ENCODE measurements at regions not wholly inside any gene's neighbourhood (a gene's known extent, or its start where the extent isn't known, plus 50 kb on each side); places are given as distances from the start of the nearest gene placed in this dataset.

GRCh38 chr11:42195289-42196013 lies 736.0 kb upstream of the LRRC4C start:
- WGBS, result 35% methylated on average over 3 of the region's 3 CpGs
- Histone ChIP-seq H3K27me3 (no peaks in the 10 kb centered on the region), H3K9me3 (no peaks in the 10 kb centered on the region), H3K4me1 (no peaks in the 10 kb centered on the region), H3K27ac (no peak overlapping the region), H3K36me3 (no peaks in the 10 kb centered on the region), H3K4me3 (no peak overlapping the region)
- no peak for DNase-seq (ENCODE audit: low spot score in 2 of 2)
- TF ChIP-seq CTCF (IDR thresholded peaks at IDR 0.05) (no peak), EP300 (IDR thresholded peaks at IDR 0.05) (no peak), POLR2A (IDR thresholded peaks at IDR 0.05) (no peak), POLR2AphosphoS5 (IDR thresholded peaks at IDR 0.05) (no peak)

GRCh38 chr11:42200311-42200710 lies 740.9 kb upstream of the LRRC4C start:
- 73% methylated on average over 6 of the region's 6 CpGs for WGBS
- TF ChIP-seq EP300 (IDR thresholded peaks at IDR 0.05) (no peak), POLR2A (IDR thresholded peaks at IDR 0.05) (no peak), CTCF (IDR thresholded peaks at IDR 0.05) (no peak), POLR2AphosphoS5 (IDR thresholded peaks at IDR 0.05) (no peak)
- Histone ChIP-seq H3K4me1 (no peaks in the 10 kb centered on the region), H3K27ac (no peak overlapping the region), H3K36me3 (no peaks in the 10 kb centered on the region), H3K9me3 (no peaks in the 10 kb centered on the region), H3K4me3 (no peak overlapping the region), H3K27me3 (no peaks in the 10 kb centered on the region)
- DNase-seq (ENCODE audit: low spot score in 2 of 2), result no peak

- H3K4me1 ChIP-seq, result no peaks in the 10 kb centered on the region
- 91% methylated on average over 6 of the region's 6 CpGs for WGBS
- DNase-seq (ENCODE audit: low spot score in 2 of 2), result no peak
- H3K4me3 ChIP-seq, result no peak overlapping the region
- no peaks in the 10 kb centered on the region for H3K9me3 ChIP-seq
- no peaks in the 10 kb centered on the region for H3K27me3 ChIP-seq
- H3K36me3 ChIP-seq, result no peaks in the 10 kb centered on the region
- H3K27ac ChIP-seq, result no peak overlapping the region
- no peak for TF ChIP-seq EP300 (IDR thresholded peaks at IDR 0.05)
- TF ChIP-seq POLR2A (IDR thresholded peaks at IDR 0.05), result no peak
- no peak for TF ChIP-seq CTCF (IDR thresholded peaks at IDR 0.05)
- no peak for TF ChIP-seq POLR2AphosphoS5 (IDR thresholded peaks at IDR 0.05)
Observed at GRCh38 chr11:42201603-42202148, 742.2 kb upstream of the LRRC4C start.

GRCh38 chr11:42205518-42205917 lies 746.1 kb upstream of the LRRC4C start:
- no peak for DNase-seq (ENCODE audit: low spot score in 2 of 2)
- 67% methylated on average over 1 of the region's 1 CpG for WGBS
- no peaks in the 10 kb centered on the region for H3K36me3 ChIP-seq
- H3K27me3 ChIP-seq, result no peaks in the 10 kb centered on the region
- no peaks in the 10 kb centered on the region for H3K4me1 ChIP-seq
- no peak for TF ChIP-seq CTCF (IDR thresholded peaks at IDR 0.05)
- no peak for TF ChIP-seq POLR2AphosphoS5 (IDR thresholded peaks at IDR 0.05)
- no peak for TF ChIP-seq EP300 (IDR thresholded peaks at IDR 0.05)
- no peak for TF ChIP-seq POLR2A (IDR thresholded peaks at IDR 0.05)
- H3K27ac ChIP-seq, result no peak overlapping the region
- no peak overlapping the region for H3K4me3 ChIP-seq
- no peaks in the 10 kb centered on the region for H3K9me3 ChIP-seq

- Histone ChIP-seq H3K9me3 (peaks cover 2% of the 10 kb centered on the region), H3K4me3 (no peak overlapping the region), H3K27ac (no peak overlapping the region), H3K27me3 (no peaks in the 10 kb centered on the region), H3K4me1 (no peaks in the 10 kb centered on the region), H3K36me3 (no peaks in the 10 kb centered on the region)
- TF ChIP-seq POLR2A (IDR thresholded peaks at IDR 0.05) (no peak), EP300 (IDR thresholded peaks at IDR 0.05) (no peak), POLR2AphosphoS5 (IDR thresholded peaks at IDR 0.05) (no peak), CTCF (IDR thresholded peaks at IDR 0.05) (no peak)
- DNase-seq (ENCODE audit: low spot score in 2 of 2), result no peak
Observed at GRCh38 chr11:42225664-42226063, 766.2 kb upstream of the LRRC4C start.

Data from suprapubic skin (tissue), 4 donors.